ENCODE measurements at regions not wholly inside any gene's neighbourhood (a gene's known extent, or its start where the extent isn't known, plus 50 kb on each side); places are given as distances from the start of the nearest gene placed in this dataset.
A peak's percentile ranks its signal among the peaks of the same experiment; 100 is the strongest.

- H3K9me3 ChIP-seq (ENCODE audit: control insufficient read depth in 1 of 2, low read length in 2 of 2): no peaks in the 10 kb centered on the region
- no peaks in the 10 kb centered on the region for H3K27me3 ChIP-seq (ENCODE audit: low read depth, low read length)
- H3K4me3 ChIP-seq (ENCODE audit: low read depth in 1 of 2, low read length in 2 of 2): peak overlapping the region in 1 of 2 donors; percentile 12
- no peaks in the 10 kb centered on the region for H3K36me3 ChIP-seq (ENCODE audit: control insufficient read depth in 1 of 2, insufficient read depth in 2 of 2, low read length in 2 of 2)
- H3K4me1 ChIP-seq (ENCODE audit: control insufficient read depth in 1 of 2, insufficient read depth in 2 of 2, low read length in 2 of 2): peaks cover 4 to 5% of the 10 kb centered on the region in 2 donors
- H3K27ac ChIP-seq (ENCODE audit: low read length): no peak overlapping the region
Observed at GRCh38 chr5:74201334-74202081, 439.0 kb downstream of the ENC1 start.

- Histone ChIP-seq H3K9me3 (ENCODE audit: control insufficient read depth in 1 of 2, low read length in 2 of 2) (no peaks in the 10 kb centered on the region), H3K4me1 (ENCODE audit: control insufficient read depth in 1 of 2, insufficient read depth in 2 of 2, low read length in 2 of 2) (peaks cover 0 to 4% of the 10 kb centered on the region in 2 donors), H3K36me3 (ENCODE audit: control insufficient read depth in 1 of 2, insufficient read depth in 2 of 2, low read length in 2 of 2) (no peaks in the 10 kb centered on the region), H3K4me3 (ENCODE audit: low read depth in 1 of 2, low read length in 2 of 2) (peak overlapping the region in 1 of 2 donors; percentile 12), H3K27me3 (ENCODE audit: low read depth, low read length) (no peaks in the 10 kb centered on the region), H3K27ac (ENCODE audit: low read length) (no peak overlapping the region)
Observed at GRCh38 chr5:74200560-74200959, 440.0 kb downstream of the ENC1 start.

- Histone ChIP-seq H3K27me3 (ENCODE audit: low read depth, low read length) (no peaks in the 10 kb centered on the region), H3K27ac (ENCODE audit: low read length) (no peak overlapping the region), H3K9me3 (ENCODE audit: control insufficient read depth in 1 of 2, low read length in 2 of 2) (no peaks in the 10 kb centered on the region)
Observed at GRCh38 chr5:74199436-74200210, 440.9 kb downstream of the ENC1 start.

GRCh38 chr5:74199005-74199404, 441.5 kb downstream of the ENC1 start:
- H3K27me3 ChIP-seq (ENCODE audit: low read depth, low read length): no peaks in the 10 kb centered on the region
- no peak overlapping the region for H3K27ac ChIP-seq (ENCODE audit: low read length)
- no peaks in the 10 kb centered on the region for H3K36me3 ChIP-seq (ENCODE audit: control insufficient read depth in 1 of 2, insufficient read depth in 2 of 2, low read length in 2 of 2)
- H3K9me3 ChIP-seq (ENCODE audit: control insufficient read depth in 1 of 2, low read length in 2 of 2): no peaks in the 10 kb centered on the region
- peaks cover 0 to 4% of the 10 kb centered on the region in 2 donors for H3K4me1 ChIP-seq (ENCODE audit: control insufficient read depth in 1 of 2, insufficient read depth in 2 of 2, low read length in 2 of 2)
- no peak overlapping the region for H3K4me3 ChIP-seq (ENCODE audit: low read depth in 1 of 2, low read length in 2 of 2)

More at GRCh38 chr5:74199436-74200210, 440.9 kb downstream of the ENC1 start:
- Histone ChIP-seq H3K4me1 (ENCODE audit: control insufficient read depth in 1 of 2, insufficient read depth in 2 of 2, low read length in 2 of 2) (peaks cover 0 to 4% of the 10 kb centered on the region in 2 donors), H3K4me3 (ENCODE audit: low read depth in 1 of 2, low read length in 2 of 2) (no peak overlapping the region), H3K36me3 (ENCODE audit: control insufficient read depth in 1 of 2, insufficient read depth in 2 of 2, low read length in 2 of 2) (no peaks in the 10 kb centered on the region)

- Histone ChIP-seq H3K36me3 (ENCODE audit: control insufficient read depth in 1 of 2, insufficient read depth in 2 of 2, low read length in 2 of 2) (no peaks in the 10 kb centered on the region), H3K4me1 (ENCODE audit: control insufficient read depth in 1 of 2, insufficient read depth in 2 of 2, low read length in 2 of 2) (peaks cover 0 to 4% of the 10 kb centered on the region in 2 donors), H3K9me3 (ENCODE audit: control insufficient read depth in 1 of 2, low read length in 2 of 2) (no peaks in the 10 kb centered on the region), H3K27ac (ENCODE audit: low read length) (no peak overlapping the region), H3K27me3 (ENCODE audit: low read depth, low read length) (no peaks in the 10 kb centered on the region), H3K4me3 (ENCODE audit: low read depth in 1 of 2, low read length in 2 of 2) (no peak overlapping the region)
Observed at GRCh38 chr5:74198156-74198555, 442.4 kb downstream of the ENC1 start.

GRCh38 chr5:74196233-74196632, 444.3 kb downstream of the ENC1 start:
- Histone ChIP-seq H3K9me3 (ENCODE audit: control insufficient read depth in 1 of 2, low read length in 2 of 2) (no peaks in the 10 kb centered on the region), H3K4me1 (ENCODE audit: control insufficient read depth in 1 of 2, insufficient read depth in 2 of 2, low read length in 2 of 2) (peaks cover 0 to 4% of the 10 kb centered on the region in 2 donors), H3K36me3 (ENCODE audit: control insufficient read depth in 1 of 2, insufficient read depth in 2 of 2, low read length in 2 of 2) (no peaks in the 10 kb centered on the region), H3K4me3 (ENCODE audit: low read depth in 1 of 2, low read length in 2 of 2) (no peak overlapping the region), H3K27ac (ENCODE audit: low read length) (no peak overlapping the region), H3K27me3 (ENCODE audit: low read depth, low read length) (no peaks in the 10 kb centered on the region)

GRCh38 chr5:74194196-74194595, 446.3 kb downstream of the ENC1 start:
- Histone ChIP-seq H3K4me1 (ENCODE audit: control insufficient read depth in 1 of 2, insufficient read depth in 2 of 2, low read length in 2 of 2) (no peaks in the 10 kb centered on the region), H3K4me3 (ENCODE audit: low read depth in 1 of 2, low read length in 2 of 2) (no peak overlapping the region)

GRCh38 chr5:74192606-74193299, 447.8 kb downstream of the ENC1 start:
- Histone ChIP-seq H3K4me1 (ENCODE audit: control insufficient read depth in 1 of 2, insufficient read depth in 2 of 2, low read length in 2 of 2) (no peaks in the 10 kb centered on the region), H3K9me3 (ENCODE audit: control insufficient read depth in 1 of 2, low read length in 2 of 2) (no peaks in the 10 kb centered on the region), H3K36me3 (ENCODE audit: control insufficient read depth in 1 of 2, insufficient read depth in 2 of 2, low read length in 2 of 2) (no peaks in the 10 kb centered on the region), H3K27me3 (ENCODE audit: low read depth, low read length) (no peaks in the 10 kb centered on the region), H3K27ac (ENCODE audit: low read length) (no peak overlapping the region), H3K4me3 (ENCODE audit: low read depth in 1 of 2, low read length in 2 of 2) (no peak overlapping the region)

More at GRCh38 chr5:74194196-74194595, 446.3 kb downstream of the ENC1 start:
- H3K27me3 ChIP-seq (ENCODE audit: low read depth, low read length): no peaks in the 10 kb centered on the region
- H3K27ac ChIP-seq (ENCODE audit: low read length): no peak overlapping the region
- H3K9me3 ChIP-seq (ENCODE audit: control insufficient read depth in 1 of 2, low read length in 2 of 2): no peaks in the 10 kb centered on the region
- H3K36me3 ChIP-seq (ENCODE audit: control insufficient read depth in 1 of 2, insufficient read depth in 2 of 2, low read length in 2 of 2): no peaks in the 10 kb centered on the region

GRCh38 chr5:74188351-74189105, 452.0 kb downstream of the ENC1 start:
- H3K36me3 ChIP-seq (ENCODE audit: control insufficient read depth in 1 of 2, insufficient read depth in 2 of 2, low read length in 2 of 2): no peaks in the 10 kb centered on the region
- H3K4me1 ChIP-seq (ENCODE audit: control insufficient read depth in 1 of 2, insufficient read depth in 2 of 2, low read length in 2 of 2): no peaks in the 10 kb centered on the region
- no peak overlapping the region for H3K4me3 ChIP-seq (ENCODE audit: low read depth in 1 of 2, low read length in 2 of 2)
- no peaks in the 10 kb centered on the region for H3K9me3 ChIP-seq (ENCODE audit: control insufficient read depth in 1 of 2, low read length in 2 of 2)
- no peaks in the 10 kb centered on the region for H3K27me3 ChIP-seq (ENCODE audit: low read depth, low read length)
- H3K27ac ChIP-seq (ENCODE audit: low read length): no peak overlapping the region

- Histone ChIP-seq H3K4me3 (ENCODE audit: low read depth in 1 of 2, low read length in 2 of 2) (no peak overlapping the region), H3K27ac (ENCODE audit: low read length) (no peak overlapping the region), H3K9me3 (ENCODE audit: control insufficient read depth in 1 of 2, low read length in 2 of 2) (no peaks in the 10 kb centered on the region), H3K4me1 (ENCODE audit: control insufficient read depth in 1 of 2, insufficient read depth in 2 of 2, low read length in 2 of 2) (no peaks in the 10 kb centered on the region), H3K27me3 (ENCODE audit: low read depth, low read length) (no peaks in the 10 kb centered on the region), H3K36me3 (ENCODE audit: control insufficient read depth in 1 of 2, insufficient read depth in 2 of 2, low read length in 2 of 2) (no peaks in the 10 kb centered on the region)
Observed at GRCh38 chr5:74187757-74188156, 452.8 kb downstream of the ENC1 start.
